Activated naive CD4-positive, alpha-beta T cell treated with anti-CD3 and anti-CD28 coated beads, Interleukin-2, amount 50 U/mL, for 24 hours (primary cell): ENCODE measurements at regions not wholly inside any gene's neighbourhood (a gene's known extent, or its start where the extent isn't known, plus 50 kb on each side); places are given as distances from the start of the nearest gene placed in this dataset.

Experiments
- H3K27ac Mint-ChIP-seq: one replicate; pipeline ENCODE4 v1.8.0; 2021; ENCODE audit warnings: mild to moderate bottlenecking, mixed read lengths
- H3K27me3 Mint-ChIP-seq: one replicate; pipeline ENCODE4 v1.8.0; 2021; ENCODE audit warnings: mixed read lengths
- H3K36me3 Mint-ChIP-seq: one replicate; pipeline ENCODE4 v1.8.0; 2021; ENCODE audit warnings: mixed read lengths
- H3K4me1 Mint-ChIP-seq: one replicate; pipeline ENCODE4 v1.8.0; 2021; ENCODE audit warnings: mixed read lengths
- H3K4me3 Mint-ChIP-seq: one replicate; pipeline ENCODE4 v1.8.0; 2021; ENCODE audit warnings: mild to moderate bottlenecking, mixed read lengths
- H3K9me3 Mint-ChIP-seq: one replicate; pipeline ENCODE4 v1.8.0; 2021; ENCODE audit warnings: mixed read lengths

DNA sequence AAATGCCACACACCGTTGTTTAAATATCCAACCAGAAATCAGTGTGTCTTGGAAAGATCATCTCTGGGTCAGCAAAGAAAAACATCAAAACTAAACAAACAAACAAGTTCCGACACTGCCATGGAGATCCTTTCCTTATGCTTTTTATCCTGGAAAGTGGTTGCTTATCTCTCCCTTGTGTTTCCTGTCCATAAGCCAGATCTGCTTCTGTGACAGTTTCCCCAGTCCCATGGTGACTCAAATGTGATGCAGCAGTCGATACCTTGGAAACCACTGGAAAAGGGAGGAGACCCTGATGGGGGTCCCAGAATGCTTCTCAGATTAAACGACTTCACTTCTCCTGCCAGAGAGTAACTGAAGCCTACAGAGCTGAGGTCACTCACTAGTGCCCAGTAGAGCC lies 94.7 kb downstream of the DMRTA2 start:
- H3K4me1 Mint-ChIP-seq = peaks cover 8% of the 10 kb centered on the region
- H3K4me3 Mint-ChIP-seq = no peak overlapping the region
- H3K9me3 Mint-ChIP-seq = no peaks in the 10 kb centered on the region
- H3K27ac Mint-ChIP-seq = no peak overlapping the region
- no peaks in the 10 kb centered on the region for H3K36me3 Mint-ChIP-seq
- peaks cover 25% of the 10 kb centered on the region for H3K27me3 Mint-ChIP-seq

DNA sequence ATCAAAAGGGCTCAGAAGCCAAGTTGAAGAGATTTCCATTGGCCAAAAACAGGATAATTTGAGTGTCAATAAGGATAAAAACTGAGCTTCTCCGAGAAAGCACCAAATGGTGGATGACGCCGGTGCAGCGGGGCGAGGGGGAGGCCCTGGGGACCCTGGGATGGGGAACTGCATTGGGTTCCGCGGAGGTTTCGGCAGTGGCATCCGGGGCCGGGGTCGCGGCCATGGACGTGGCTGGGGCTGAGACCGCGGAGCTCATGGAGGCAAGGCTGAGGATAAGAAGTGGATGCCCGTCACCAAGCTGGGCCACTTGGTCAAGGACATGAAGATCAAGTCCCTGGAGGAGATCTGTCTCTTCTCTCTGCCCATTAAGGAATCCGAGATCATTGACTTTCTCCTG lies 97.2 kb downstream of the DMRTA2 start:
- no peaks in the 10 kb centered on the region for H3K36me3 Mint-ChIP-seq

DNA sequence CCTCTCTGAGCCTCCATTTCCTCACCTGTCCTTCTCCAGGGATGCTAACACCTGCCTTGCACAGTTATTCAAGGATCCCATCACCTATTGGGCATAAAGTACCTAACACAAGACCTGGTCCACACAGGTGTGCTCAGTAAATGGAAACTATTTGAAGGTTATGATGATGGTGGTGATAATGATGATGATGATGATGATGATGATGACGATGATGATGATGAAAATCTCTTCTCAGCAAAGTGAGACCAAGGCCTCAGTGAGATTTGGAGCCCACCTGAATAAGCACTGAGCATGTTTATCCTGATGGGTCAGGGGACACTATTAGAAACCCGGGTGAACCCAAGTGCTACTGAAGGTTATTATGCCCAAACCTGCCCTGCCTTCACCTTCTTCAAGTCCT lies 100.7 kb downstream of the DMRTA2 start:
- H3K27ac Mint-ChIP-seq = no peak overlapping the region
- peaks cover 3% of the 10 kb centered on the region for H3K27me3 Mint-ChIP-seq
- no peaks in the 10 kb centered on the region for H3K36me3 Mint-ChIP-seq
- no peak overlapping the region for H3K4me3 Mint-ChIP-seq
- no peaks in the 10 kb centered on the region for H3K9me3 Mint-ChIP-seq
- no peaks in the 10 kb centered on the region for H3K4me1 Mint-ChIP-seq

More for the DNA sequence above, 97.2 kb downstream of the DMRTA2 start:
- no peak overlapping the region for H3K27ac Mint-ChIP-seq
- no peaks in the 10 kb centered on the region for H3K4me1 Mint-ChIP-seq
- no peak overlapping the region for H3K4me3 Mint-ChIP-seq
- peaks cover 12% of the 10 kb centered on the region for H3K27me3 Mint-ChIP-seq
- H3K9me3 Mint-ChIP-seq = no peaks in the 10 kb centered on the region

DNA sequence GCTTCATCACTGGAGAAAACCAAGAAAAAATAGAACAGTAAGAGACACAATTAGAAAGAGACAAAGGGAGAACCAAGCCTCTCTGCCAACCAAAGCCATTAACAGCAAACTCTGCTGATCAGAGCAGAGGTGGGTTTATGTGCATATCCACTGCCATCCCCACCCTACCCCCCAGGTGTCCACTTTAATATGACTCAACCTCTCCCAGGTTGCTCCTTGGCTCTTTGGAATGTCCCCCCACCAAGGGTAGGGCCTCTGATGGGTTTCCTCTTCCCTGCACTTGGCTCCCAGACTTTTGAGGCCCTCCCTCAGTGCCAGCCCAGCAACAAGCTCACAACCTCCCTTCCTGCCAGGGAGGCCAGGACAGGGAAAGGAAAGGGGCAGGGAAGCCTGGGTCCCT lies 104.8 kb downstream of the DMRTA2 start:
- no peaks in the 10 kb centered on the region for H3K9me3 Mint-ChIP-seq
- no peak overlapping the region for H3K27ac Mint-ChIP-seq
- no peaks in the 10 kb centered on the region for H3K4me1 Mint-ChIP-seq
- H3K36me3 Mint-ChIP-seq = no peaks in the 10 kb centered on the region
- H3K4me3 Mint-ChIP-seq = no peak overlapping the region
- peaks cover 2% of the 10 kb centered on the region for H3K27me3 Mint-ChIP-seq

DNA sequence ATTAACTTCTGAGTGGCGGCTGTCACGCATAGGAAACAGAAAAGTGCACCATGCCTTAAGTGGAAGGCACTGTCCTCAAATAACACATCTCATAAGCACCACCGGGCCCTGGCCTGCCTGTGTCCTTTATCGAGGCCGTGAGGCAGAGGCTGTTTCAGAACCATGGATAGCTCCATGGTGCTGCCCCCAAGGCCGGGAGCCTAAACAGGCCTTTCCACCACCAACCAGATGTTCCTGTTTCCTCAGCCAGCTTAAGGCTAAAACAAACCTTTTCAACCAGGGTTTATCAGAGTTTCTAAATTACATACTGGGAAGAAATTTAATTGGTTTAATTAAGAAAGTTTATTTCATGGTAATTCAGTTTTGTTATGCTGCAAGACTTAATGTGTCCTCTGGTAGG lies 114.4 kb downstream of the DMRTA2 start:
- Mint-ChIP-seq H3K4me1 (no peaks in the 10 kb centered on the region), H3K27ac (no peak overlapping the region), H3K9me3 (no peaks in the 10 kb centered on the region), H3K27me3 (peaks cover 15% of the 10 kb centered on the region), H3K36me3 (no peaks in the 10 kb centered on the region), H3K4me3 (no peak overlapping the region)

DNA sequence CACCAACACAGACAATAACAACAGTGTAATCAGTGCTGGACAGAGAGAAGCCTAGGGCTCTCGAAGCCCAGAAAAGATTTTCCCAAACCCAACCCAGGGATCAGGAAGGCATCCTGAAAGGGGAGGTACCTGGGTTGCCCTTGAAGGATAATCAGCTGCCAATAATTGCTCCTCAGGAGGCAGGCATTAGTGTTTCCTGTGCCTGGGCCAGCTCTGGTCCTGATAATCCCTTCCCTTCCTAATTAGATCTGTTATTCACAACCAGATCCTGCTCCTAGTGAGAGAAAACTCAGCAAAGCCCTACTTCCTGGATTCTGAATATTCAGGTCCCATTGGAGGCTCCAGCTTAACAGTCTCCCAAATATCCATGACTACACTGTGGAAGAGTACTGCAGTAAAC lies 117.4 kb downstream of the DMRTA2 start:
- H3K4me1 Mint-ChIP-seq = no peaks in the 10 kb centered on the region
- H3K9me3 Mint-ChIP-seq = no peaks in the 10 kb centered on the region
- no peak overlapping the region for H3K27ac Mint-ChIP-seq
- H3K4me3 Mint-ChIP-seq = no peak overlapping the region
- no peaks in the 10 kb centered on the region for H3K36me3 Mint-ChIP-seq
- peaks cover 11% of the 10 kb centered on the region for H3K27me3 Mint-ChIP-seq

DNA sequence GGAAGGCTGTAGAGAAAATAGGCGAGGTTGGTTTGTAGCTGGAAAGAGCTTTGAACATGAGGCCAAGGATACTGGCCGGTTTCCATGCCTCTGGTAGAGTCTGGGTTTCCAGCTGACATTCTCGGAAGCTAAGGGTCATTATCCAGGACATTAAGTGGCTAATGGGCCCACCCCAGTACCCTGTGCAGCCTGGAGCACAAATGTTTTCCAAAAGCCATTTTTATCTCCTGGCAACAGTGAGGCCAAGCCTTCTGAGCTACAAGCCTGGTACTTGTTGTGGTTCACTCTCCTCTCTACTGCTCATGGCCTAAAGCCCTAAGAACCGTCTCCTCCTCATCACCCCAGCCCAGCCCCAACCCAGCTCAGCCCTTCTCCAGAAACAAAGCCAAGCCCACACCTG lies 122.9 kb downstream of the DMRTA2 start:
- Mint-ChIP-seq H3K27me3 (peaks cover 7% of the 10 kb centered on the region), H3K27ac (no peak overlapping the region), H3K4me3 (no peak overlapping the region), H3K9me3 (peaks cover 4% of the 10 kb centered on the region), H3K36me3 (no peaks in the 10 kb centered on the region), H3K4me1 (no peaks in the 10 kb centered on the region)

DNA sequence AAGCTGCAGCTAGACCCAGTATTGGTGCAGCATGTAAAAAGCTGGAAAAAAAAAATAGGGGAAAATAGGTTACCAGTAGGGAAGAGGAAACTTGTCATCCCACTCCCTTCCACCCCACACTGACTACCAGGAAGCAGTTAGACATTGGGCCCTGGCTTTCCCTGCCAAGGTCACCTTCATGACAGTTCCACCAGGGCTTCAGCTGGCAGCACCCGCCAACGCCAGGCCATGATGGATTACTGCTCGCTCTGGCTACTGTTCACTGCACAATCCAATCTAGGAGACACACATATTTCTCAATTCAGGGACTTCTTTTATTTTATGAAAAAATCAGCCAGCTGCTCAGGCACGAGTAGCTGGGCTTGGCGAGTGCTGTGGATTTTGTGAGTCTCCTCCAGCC lies 127.7 kb downstream of the DMRTA2 start:
- H3K4me3 Mint-ChIP-seq = no peak overlapping the region
- H3K27me3 Mint-ChIP-seq = peaks cover 1% of the 10 kb centered on the region
- no peaks in the 10 kb centered on the region for H3K36me3 Mint-ChIP-seq
- no peak overlapping the region for H3K27ac Mint-ChIP-seq
- H3K9me3 Mint-ChIP-seq = peaks cover 4% of the 10 kb centered on the region
- H3K4me1 Mint-ChIP-seq = no peaks in the 10 kb centered on the region

DNA sequence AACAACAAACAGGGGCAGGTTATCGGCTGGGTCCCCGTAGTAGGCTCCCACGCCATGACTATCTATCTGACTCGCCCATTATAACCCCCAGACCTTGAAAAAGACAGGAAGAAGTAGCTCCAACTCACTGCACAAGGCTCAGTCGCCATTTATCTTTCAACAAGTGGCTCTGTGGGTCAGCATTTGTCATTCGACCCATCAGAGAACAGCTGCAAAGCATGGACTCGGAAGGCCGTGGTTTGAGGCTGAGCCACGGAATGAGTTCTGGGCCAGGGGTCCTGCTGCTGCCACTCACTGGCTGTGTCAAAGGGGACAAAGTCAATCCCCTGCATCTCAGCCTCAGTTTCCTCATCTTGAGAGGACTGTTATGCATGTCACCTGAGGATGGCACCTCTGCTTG lies 131.0 kb downstream of the DMRTA2 start:
- H3K27me3 Mint-ChIP-seq = peaks cover 6% of the 10 kb centered on the region
- no peaks in the 10 kb centered on the region for H3K4me1 Mint-ChIP-seq
- peaks cover 4% of the 10 kb centered on the region for H3K9me3 Mint-ChIP-seq
- H3K36me3 Mint-ChIP-seq = no peaks in the 10 kb centered on the region
- H3K27ac Mint-ChIP-seq = no peak overlapping the region
- no peak overlapping the region for H3K4me3 Mint-ChIP-seq

DNA sequence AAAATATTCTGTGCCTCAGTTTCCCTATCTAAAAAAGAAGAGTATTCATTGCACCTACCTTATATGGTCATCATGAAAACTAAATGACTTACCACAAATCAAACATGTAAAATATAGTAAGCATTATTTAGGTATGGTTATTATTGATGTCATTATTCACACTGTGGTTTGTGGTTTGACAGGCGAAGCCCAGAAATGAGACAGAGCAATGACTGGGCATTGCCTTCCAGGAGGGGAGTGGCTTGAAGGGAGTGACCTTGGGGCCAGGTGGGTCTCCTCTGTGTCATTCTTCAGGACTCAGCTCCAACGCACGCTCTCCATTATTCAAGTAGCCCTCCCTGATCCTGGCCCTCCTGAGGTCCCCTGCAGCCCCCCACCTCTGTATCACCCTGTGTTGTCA lies 133.7 kb downstream of the DMRTA2 start:
- H3K9me3 Mint-ChIP-seq = no peaks in the 10 kb centered on the region
- H3K4me1 Mint-ChIP-seq = no peaks in the 10 kb centered on the region
- H3K4me3 Mint-ChIP-seq = no peak overlapping the region
- H3K27ac Mint-ChIP-seq = no peak overlapping the region
- H3K27me3 Mint-ChIP-seq = peaks cover 5% of the 10 kb centered on the region
- H3K36me3 Mint-ChIP-seq = no peaks in the 10 kb centered on the region

DNA sequence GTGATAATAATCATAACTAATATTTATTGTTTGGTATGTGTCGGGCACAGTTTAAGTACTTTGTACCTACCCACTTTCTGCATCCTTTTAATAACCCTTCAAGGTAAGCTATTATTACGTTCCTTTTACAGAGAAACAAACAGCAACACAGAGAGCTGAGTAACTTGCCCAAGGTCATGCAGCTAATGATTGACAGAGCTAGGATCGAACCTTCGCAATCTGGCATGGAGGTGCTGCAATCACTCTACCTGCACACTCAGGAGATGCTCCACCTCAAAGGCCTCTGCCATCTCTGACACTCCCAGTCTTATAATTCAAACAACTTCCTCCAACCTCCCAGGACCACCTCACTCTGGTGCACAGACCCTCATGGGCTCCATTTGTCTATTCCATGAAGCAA lies 137.2 kb downstream of the DMRTA2 start:
- Mint-ChIP-seq H3K27me3 (peaks cover 5% of the 10 kb centered on the region), H3K9me3 (no peaks in the 10 kb centered on the region), H3K4me1 (no peaks in the 10 kb centered on the region), H3K36me3 (no peaks in the 10 kb centered on the region), H3K4me3 (no peak overlapping the region), H3K27ac (no peak overlapping the region)

DNA sequence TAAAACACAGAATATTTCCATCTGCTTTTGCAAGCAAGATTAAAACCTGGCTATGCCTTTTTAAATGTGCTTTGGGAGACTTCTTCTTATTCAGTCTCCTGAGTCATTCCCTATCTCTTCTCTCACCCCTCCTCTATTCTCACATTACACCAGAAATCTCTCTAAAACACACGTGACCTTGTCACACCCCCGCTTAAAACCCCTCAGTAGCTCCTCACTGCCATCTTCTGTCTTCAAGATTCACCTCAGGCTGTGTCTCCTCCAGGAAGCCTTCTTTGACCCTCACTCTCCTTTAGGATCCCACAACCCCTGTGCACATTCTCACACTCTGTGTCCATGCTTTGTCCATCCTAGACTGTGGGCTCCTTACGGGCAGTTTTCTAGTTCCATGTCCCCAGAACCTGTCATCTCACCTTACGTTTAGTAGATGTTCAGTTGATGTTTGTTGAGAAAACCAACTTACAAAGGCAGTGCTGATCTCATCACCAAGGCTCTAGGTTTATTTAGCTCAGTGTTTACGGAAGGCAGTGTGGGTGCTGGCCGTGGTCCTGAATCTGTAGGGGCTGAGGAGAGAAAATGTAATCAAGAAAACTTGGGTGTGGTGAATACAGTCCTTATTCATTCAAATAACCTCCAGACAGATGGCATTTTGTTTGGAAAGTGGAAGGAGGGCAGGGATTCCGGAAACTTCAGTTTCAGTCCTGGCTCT lies 143.5 kb downstream of the DMRTA2 start:
- no peaks in the 10 kb centered on the region for H3K36me3 Mint-ChIP-seq
- H3K4me1 Mint-ChIP-seq = no peaks in the 10 kb centered on the region
- no peak overlapping the region for H3K4me3 Mint-ChIP-seq
- H3K27ac Mint-ChIP-seq = no peak overlapping the region
- H3K9me3 Mint-ChIP-seq = no peaks in the 10 kb centered on the region
- H3K27me3 Mint-ChIP-seq = peaks cover 11% of the 10 kb centered on the region

DNA sequence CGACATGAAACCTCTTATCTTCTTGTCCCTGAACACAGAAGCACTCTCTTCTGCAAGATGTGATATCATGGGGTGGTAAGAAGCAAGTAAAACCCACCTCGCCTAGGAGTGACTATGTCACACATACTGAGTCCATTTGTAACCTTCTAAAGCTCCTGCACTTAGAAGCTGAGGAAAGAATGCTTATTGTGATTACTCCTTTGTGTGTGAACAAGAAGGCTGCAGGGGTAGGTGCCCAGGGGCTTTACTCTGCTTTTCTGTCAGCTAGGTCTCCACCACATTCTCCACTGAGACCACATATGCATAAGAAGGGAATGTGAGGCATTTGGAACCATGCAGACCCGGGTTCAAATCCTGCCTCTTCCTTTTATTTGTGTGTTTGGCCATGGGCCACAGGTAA lies 144.3 kb downstream of the DMRTA2 start:
- Mint-ChIP-seq H3K4me3 (no peak overlapping the region), H3K27ac (no peak overlapping the region), H3K9me3 (no peaks in the 10 kb centered on the region), H3K4me1 (no peaks in the 10 kb centered on the region), H3K36me3 (no peaks in the 10 kb centered on the region), H3K27me3 (peaks cover 11% of the 10 kb centered on the region)

DNA sequence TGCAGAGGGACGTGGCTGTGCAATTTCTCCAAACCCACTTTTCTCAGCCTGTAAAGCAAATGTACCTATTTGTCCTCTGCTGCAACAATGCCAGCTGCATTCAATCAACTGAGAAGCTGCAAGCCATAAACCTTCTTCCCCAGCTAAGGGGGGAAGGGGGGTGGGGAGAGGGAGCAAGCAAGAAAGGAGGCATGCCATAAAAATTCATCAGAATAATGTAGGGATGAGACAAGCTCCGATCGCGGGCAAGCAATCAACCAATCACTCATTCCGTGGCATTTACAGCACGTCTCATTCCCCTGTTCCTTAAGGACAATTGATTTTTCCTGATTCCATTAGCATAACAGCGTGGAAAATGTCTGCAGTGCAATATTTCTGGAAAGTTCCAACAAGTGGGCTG lies 144.8 kb downstream of the DMRTA2 start:
- no peak overlapping the region for H3K27ac Mint-ChIP-seq
- H3K27me3 Mint-ChIP-seq = peaks cover 11% of the 10 kb centered on the region
- no peaks in the 10 kb centered on the region for H3K4me1 Mint-ChIP-seq
- H3K36me3 Mint-ChIP-seq = no peaks in the 10 kb centered on the region
- H3K9me3 Mint-ChIP-seq = no peaks in the 10 kb centered on the region
- no peak overlapping the region for H3K4me3 Mint-ChIP-seq

DNA sequence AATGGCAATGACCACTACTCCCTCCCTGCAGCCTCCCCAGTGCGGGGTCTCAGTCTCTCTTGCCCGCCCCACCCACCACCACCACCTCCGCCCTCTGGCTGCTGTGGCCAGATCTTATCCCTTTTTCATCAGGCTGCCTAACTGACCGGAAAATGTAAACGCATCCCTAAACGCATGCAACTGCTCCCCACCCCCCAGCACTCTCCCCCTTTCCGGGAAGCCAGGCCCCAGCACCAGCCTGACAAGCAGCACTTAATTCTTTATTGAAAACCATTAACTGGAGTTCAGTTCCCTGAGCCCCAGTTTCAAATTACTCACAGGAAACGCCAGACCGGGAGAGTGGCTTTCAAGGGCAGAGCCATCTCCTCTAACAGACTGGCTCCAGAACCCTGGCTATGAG lies 147.7 kb downstream of the DMRTA2 start:
- Mint-ChIP-seq H3K36me3 (no peaks in the 10 kb centered on the region), H3K9me3 (no peaks in the 10 kb centered on the region), H3K27ac (no peak overlapping the region), H3K27me3 (peaks cover 14% of the 10 kb centered on the region), H3K4me3 (no peak overlapping the region), H3K4me1 (no peaks in the 10 kb centered on the region)

DNA sequence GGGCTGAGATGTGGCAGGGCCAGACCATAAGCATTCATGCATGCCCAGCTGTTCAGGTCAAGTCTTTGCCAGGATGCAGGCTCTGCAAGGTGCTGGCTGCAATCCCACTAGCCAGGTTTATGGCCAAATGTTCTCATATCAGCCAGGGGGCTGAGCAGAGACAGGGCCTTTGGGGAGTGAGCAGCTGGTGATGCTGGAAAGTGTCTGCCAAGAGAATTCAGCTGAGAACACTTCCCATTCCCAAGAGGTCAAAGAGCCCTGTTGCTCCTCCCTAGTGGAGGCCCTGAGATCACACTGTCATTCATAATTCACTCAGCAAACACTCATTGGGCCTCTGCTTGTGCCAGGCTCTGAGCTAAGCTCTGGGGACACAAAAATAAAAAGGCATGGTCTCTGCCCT lies 150.3 kb downstream of the DMRTA2 start:
- H3K4me1 Mint-ChIP-seq = no peaks in the 10 kb centered on the region
- H3K36me3 Mint-ChIP-seq = no peaks in the 10 kb centered on the region
- H3K9me3 Mint-ChIP-seq = no peaks in the 10 kb centered on the region
- peaks cover 11% of the 10 kb centered on the region for H3K27me3 Mint-ChIP-seq
- no peak overlapping the region for H3K27ac Mint-ChIP-seq
- no peak overlapping the region for H3K4me3 Mint-ChIP-seq

DNA sequence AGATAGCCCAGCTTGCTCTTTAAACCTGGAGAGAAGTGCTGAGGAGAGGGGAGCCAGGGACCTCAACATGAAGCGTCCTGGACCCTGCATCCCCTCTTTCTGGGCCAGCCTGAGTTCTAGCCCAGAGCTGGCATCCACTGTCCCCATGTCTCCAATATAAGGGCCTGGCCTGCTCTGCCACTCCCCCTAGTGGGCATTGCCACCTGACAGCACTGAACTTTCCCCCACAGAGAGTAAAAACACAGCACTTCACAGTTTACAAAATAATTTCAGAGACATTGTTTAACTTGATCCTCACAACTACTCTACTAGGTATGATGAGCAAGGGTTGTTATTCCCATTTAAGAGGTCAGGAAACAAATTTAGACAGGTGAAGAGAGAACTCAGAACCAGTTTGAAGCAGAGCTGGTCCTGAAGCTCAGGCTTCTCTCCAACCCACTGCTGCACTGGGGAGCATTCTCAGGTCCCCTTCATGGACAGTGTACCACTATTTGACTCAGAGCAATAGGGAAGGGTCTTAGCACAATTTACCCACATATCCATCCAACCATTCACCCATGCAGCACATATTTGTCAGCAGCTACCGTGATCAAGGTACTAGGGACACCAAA lies 151.2 kb downstream of the DMRTA2 start:
- Mint-ChIP-seq H3K36me3 (no peaks in the 10 kb centered on the region), H3K27me3 (peaks cover 8% of the 10 kb centered on the region), H3K9me3 (no peaks in the 10 kb centered on the region), H3K27ac (no peak overlapping the region), H3K4me3 (no peak overlapping the region), H3K4me1 (no peaks in the 10 kb centered on the region)
